Prostate gland (tissue), 2 donors: ENCODE measurements at regions not wholly inside any gene's neighbourhood (a gene's known extent, or its start where the extent isn't known, plus 50 kb on each side); places are given as distances from the start of the nearest gene placed in this dataset.

ENCODE experiments used
- CTCF ChIP-seq, 4 experiments: fragments of 200-600 bp in 2 of 4; fragments of 450-650 bp in 2 of 4; sonication (generic) in 2 of 4; IDR thresholded peaks; 1 replicate in 3 of 4; 2 replicates in 1 of 4; pipeline ENCODE4 v1.5.1; 2016 to 2019; ENCODE audit warnings: antibody characterized with exemption in 4 of 4, mild to moderate bottlenecking in 2 of 4, moderate library complexity in 2 of 4
- POLR2A ChIP-seq: fragments of 450-650 bp; IDR thresholded peaks from one replicate; pipeline ENCODE4 v1.6.1; 2016; ENCODE audit warnings: antibody characterized with exemption, mild to moderate bottlenecking

- no peak for TF ChIP-seq CTCF (IDR thresholded peaks at IDR 0.05)
- no peak for TF ChIP-seq POLR2A
Observed at GRCh38 chr15:93232845-93233244, 143.8 kb upstream of the RGMA start.
